NCI-H2081 treated with DMSO at 0.1 percent for 48 hours (cell line): ENCODE measurements at regions not wholly inside any gene's neighbourhood (a gene's known extent, or its start where the extent isn't known, plus 50 kb on each side); places are given as distances from the start of the nearest gene placed in this dataset.
"Not testable (repeated sequence)": the region's sequence is repeated elsewhere in the genome, so short reads cannot be mapped to it uniquely, and the experiment has no call there.

ENCODE experiments used
- DNase-seq: peaks from one replicate; lab custom pipeline; 2025; lab: John Stamatoyannopoulos, UW

DNA sequence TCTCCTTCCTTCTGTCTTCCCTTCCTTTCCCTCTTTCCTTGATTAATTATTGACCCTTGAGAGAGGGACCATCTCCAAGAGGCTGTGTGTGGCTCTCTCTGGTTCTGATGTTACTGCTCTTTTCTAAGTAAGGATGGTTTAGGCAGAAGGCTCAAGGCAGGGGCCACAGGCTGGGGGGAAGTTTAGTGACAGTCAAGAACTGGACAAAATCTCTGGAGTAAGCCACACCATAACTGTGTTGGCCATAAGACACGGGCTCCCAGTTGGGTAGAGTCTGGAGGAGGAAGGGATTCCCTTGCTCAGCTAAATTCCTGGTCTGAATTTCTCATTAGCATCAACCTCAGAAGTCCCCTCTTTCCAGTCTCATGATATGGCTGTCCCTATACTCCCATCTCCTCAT, 74.7 kb downstream of the BUD13 start:
- no peak for DNase-seq

DNA sequence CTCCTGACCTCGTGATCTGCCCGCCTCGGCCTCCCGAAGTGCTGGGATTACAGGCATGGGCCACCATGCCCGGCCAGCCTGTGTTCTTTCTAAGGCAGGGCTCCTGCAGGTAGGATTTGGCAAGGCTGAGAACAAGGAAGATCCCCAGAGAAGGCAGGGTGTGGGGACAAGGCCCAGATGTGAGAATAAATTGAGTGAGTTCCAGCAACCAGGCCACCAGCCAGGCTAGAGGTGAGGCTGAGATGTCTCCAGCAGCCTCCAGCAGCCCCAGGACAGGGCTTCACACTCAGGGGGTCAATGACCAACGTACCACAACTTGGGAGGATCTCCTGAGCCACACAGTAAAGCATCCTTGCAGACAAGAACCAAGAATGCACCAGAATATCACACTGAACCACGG, 75.1 kb downstream of the BUD13 start:
- no peak for DNase-seq

DNA sequence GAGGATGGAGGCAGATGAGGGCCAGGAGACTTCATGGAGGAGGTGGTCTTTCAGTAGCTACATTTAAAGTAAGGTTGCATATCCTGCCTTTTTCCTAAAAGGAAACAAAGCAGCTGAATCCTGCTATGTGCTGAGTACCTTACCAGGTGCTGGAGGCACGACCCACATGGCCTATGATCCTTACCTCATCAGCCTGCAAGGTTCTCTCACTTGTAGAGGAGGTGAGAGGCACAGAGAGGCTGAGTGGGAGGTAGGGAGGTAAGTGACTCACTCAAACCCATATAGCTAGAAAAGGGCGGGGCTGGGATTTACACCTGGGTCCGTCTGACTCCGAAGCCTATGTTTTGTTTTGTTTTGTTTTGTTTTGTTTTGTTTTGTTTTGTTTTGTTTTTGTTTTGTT, 75.8 kb downstream of the BUD13 start:
- no peak for DNase-seq

DNA sequence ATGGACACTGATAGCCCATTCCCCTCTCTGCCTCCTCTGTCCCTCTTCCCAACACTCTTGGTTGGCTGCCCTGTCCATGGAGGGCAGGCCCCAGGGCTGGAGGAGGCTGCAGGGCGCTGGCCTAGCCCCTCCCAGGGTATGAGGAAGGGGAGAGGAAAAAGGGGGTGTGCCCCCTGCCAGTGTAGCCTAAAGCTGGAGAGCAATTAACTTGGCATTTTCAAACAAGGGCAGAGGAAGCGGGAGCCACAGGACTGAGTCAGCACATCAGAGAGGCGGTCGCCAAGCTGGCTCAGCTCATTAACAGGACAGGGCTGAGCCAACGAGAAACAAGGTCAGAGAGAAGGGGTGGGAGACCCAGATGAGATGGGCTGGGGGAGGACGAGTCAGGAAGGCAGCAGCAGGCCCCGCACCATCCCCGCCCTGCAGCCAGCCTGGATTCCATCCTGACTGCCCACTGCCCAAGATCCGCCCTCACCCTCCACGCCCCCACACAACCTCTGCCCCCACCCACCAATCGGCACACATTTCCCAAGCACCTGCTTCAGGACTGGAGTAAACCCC, 76.3 kb downstream of the BUD13 start:
- no peak for DNase-seq

DNA sequence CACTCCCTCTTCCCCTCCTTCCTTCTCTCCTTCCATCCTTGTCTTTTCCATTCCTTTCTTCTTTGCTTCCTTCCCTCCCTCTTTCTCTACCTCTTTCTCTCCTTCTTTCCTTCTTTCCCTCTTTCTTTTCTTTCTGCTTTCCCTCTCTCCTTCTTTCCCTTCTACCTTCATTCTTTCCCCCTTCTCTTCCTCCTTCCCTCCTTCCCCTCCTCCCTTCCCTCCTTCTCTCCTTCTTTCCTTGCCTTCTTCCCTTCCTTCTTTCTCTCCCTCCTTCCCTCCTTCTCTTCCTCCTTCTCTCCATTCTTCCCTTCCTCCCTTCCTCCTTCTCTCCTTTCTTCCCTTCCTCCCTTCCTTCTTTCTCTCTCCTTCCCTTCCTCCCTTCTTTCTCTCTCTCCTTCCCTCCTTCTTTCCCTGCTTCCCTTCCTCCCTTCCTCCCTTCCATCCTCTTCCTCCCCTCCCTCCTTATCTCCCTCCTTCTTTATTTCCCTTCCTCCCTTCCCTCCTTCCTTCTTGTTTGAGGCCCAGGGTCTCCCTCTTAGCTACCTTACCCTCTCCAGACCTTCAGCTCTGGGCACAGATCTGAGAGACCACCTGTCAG, 77.0 kb downstream of the BUD13 start:
- no peak for DNase-seq

DNA sequence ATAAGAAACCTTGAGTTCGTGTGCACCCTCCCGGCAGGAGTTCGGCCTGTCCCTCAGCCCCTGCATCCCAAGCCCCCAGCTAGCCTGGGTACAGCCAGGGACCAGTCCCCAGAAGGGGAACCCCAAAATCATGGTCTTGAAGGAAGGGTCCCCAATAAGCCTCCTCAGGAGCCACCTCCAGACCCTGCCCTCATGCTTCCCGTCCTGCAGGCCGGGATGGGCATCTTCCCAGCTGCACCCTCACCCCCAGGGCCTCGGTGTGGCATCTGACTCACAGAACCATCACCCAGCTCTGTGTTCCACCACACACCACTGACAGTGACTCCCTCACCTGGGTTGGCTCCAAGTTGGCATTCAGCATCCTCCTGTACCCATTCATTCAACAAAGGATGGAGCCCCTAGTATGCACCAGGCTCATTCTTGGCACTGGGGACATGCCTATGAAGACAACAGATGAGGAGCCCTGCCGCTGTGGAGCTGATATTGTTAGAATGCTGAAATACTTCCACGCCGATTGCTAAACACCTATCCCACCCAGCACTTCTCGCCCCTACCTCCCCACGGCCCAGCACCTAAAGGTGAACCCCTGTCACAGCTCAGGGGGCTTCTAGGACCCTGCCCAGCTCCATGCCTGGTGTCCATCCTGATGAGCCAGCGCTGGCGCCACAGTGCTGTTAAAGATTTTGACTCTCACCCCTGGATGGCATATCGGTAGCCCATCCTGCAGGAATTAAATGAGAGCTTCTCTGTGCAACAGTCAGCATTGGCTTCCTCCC, 77.8 kb downstream of the BUD13 start:
- DNase-seq: no peak

DNA sequence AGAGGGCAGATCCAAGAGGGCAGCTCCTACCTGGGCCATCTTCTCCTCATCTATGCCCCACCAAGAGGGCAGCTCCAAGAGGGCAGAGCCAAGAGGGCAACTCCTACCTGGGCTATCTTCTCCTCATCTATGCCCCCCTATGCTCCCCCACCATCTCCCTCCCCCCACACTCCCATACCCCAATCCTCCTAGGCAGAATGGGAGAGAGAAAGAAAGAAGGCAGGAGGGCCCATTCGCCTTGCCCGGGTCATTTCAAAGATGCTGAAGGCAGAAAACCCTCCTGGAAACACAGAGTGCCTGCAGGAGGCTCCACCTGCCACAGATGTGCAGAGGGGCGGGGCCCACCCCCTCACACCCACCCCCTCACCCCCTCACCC, 78.5 kb downstream of the BUD13 start:
- DNase-seq: no peak

DNA sequence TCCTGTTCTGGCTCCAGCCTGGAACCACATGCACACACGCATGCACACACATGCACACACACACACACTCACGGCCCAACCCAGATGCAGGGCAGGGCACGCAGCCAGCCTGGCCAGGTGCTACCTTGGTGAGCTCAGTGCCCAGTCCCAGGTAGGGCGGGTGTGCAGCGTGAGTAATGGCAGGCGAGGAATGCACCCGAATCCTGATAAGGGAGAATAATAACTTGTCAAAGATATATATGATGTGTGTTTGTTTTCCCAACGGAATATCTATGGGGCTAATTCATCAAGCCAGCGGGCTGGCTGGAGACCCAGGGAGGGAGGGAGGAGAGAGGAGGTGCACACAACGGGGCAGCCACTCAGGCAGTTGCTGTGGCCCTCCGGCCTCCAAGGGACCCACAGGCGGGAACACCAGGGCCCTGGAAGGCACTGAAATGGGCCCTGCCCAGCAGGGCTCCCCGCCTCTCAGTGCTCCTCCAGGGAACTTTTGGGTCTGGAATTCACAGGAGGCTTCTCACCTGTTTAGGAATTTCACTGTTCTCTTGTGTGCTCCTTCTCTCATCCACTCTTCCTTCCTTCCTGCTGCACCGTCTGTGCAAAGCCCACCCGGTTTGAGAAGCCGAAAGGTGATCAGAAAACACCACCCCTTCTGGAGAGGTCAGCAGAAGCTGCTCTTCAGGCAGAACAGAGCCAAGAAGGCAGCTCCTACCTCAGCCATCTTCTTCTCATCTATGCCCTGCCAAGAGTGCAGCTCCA, 79.0 kb downstream of the BUD13 start:
- no peak for DNase-seq

DNA sequence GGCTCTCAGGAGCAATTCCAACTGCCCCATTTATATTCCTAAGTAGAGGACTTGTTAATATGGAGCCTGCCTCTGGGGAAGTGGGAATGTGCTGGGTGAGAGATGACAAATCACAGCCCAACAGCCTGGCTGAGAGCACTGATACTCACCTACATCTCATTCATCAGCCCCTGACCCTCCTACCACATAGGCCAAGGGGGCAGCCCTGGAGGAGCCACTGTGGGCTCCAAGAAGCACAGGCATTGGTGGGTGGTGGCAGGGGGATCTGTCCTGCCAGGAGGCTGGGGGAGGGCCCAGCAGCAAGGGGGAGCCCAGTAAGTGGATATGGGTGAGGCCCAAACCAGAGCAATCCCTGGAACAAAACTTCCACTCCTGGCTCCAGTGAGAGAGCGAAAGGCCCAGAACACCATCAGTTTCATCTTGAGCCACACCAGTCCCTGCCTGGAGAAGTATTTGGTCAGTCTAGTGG, 79.7 kb downstream of the BUD13 start:
- DNase-seq: no peak

DNA sequence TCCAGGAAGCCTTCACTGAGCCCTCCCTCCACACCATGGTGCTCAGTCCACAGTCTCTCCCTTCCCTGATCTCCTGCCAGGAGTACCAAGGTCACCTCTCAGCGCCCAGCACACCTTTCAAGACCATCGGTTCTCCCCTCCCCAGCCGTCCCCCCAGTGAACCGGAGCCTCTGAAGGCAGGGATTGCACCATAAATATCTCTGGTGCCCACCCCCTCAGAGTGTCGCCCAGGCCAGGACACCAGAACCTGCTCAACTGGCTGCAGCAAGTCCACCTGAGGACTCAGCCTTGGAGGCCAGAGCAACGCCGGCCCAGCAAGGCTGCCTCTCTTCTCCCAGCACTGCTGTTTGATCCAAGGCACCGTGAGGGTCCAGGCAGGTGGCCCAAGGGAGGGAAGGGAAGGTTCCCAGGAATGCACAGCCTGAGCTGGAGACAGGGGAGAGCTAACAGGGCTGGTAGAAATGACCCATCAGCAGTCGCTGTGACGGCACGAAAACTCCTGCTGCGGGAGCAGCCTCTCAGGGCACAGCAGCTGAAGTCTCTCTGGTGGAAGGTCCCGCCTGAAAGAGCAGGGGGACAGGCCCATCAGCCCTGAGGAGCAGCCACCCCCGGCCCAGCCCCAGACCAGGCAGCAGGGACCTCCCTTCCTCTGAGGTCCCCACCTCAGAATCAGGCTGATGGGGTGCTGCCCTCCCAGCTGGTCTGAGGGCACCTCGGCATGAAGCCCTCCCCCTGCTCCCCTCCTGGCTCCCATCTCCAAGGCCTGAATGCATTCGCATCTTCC, 80.3 kb downstream of the BUD13 start:
- DNase-seq: no peak

DNA sequence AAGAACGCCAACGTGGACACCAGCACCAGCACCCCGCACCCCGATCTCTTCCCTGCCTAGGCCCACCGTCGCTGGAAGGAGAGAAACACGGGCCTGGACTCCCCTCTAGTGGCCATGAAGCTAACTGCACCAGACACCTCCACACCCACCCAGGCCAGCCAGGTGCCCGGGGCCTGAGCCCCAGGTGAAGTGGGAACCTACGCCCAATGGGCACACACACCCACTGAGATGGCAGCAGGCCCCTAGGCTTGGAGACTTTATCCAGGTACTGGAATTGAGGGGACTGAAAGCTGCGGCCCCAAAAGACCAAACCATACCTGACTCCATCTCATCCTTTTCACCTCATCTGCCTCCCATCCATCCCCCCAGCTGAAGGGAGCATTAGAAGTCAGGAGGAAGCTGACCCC, 81.0 kb downstream of the BUD13 start:
- DNase-seq: no peak

DNA sequence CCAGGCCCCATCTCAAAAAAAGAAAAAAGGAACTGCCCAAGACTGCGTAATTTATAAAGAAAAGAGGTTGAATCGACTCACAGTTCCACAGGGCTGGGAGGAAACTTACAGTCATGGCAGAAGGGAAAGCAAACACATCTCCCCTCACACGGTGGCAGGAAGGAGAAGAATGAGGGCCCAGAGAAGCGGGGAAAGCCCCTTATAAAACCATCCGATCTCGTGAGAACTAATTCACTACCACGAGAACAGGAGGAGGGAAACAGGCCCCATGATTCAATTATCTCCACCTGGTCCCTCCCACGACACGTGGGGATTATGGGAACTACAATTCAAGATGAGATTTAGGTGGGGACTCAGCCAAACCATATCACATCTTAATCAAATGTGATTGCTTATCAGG, 82.2 kb downstream of the BUD13 start:
- no peak for DNase-seq

DNA sequence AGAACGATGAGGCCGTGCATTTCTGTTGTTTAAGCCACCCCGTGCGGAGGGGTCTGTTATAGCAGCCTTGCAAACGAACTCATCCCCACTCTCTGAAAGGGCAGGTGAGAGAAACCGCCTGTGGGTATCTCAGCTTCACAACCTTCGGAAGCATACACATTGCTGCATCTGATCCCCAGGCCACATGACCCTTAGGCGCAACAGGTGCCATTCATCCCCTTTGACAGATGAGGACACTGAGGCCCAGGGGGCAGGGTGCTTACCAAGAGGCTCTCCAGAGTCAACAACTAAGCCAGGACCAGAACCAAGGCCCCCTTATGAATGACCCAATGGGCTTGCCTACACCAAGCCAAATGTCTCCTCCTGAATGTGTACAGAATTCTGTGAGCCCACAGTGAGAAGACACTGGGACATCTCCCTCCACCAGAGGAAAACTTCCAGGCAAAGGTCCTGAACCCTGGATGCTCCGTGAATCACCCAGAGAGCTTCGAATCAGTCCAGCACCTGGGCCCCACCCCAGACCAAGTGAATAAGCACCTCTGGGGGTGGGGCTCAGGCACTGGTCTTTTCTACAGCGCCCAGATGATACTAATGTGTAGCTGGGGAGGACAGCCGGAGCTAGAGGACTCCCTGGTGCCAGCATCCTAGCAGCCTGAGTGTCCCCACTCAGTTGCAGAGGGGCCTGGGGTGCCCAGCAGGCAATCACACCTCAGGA, 83.2 kb downstream of the BUD13 start:
- DNase-seq: no peak

DNA sequence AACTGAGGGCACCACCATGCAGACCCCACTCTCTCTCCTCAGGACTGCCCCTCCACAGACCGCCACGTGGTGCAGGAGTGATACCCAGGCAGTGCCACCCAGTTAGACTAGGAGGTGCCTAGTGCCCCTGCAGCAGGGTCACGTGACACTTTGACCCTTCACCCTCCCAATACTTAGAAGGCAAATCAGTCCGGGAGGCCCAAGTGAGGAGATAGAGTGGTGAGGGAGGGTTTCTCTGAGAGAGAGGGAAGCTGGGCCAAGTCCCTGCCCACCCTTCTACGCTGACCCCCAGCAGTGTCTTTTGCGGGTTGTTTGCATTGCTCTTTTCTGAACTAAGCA, 84.6 kb downstream of the BUD13 start:
- no peak for DNase-seq

DNA sequence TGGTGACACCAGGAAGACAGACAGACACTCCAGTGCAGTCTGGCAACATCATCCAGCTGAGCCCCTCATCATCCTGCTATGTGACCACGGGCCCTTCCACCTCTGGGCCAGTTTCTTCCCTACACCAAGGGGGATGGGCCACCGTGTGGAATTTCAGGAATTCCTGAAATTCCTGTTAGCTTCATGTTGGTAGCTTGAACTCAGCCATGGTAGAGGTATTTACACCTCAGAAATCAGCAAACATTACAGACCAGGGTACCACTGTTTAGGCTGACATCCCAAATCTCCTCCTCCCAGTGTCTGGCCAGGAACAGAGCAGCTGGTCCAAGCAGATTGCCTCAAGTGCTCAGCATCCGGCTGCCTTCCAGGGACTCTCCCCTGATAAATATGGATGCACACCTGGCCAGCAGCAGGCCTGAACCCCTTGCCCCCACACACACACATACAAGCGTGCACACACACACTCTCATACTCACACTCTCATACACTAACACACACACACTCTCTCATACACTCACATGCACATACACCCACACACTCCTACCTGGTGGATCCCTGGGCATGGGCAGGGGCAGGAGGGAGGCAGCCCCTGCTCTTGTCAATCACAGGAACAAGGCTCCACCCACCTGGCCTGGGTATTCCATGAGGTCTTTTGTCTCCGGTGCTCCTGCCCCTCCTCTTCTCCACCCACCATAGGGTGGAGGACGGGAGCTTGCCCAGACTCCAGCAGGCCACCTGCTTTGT, 85.2 kb downstream of the BUD13 start:
- no peak for DNase-seq

DNA sequence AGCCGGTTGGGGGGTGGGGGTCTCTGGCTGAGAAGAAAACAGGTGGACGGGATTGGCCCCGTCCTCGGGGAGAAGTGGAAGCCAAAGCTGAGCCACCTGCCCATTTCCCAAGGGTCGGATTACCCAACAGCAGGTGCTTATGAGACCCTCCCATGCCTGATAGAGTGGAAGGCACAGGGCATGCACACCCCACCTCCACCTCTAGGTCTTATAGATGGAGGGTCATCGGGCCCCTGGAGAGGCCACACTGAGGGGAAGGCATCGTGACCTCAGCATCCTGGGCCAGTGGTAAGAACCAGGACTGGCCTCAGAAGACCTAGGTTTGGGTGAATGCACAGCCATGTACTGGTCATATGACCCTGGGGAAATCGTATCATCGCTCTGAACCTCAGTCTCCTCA, 85.9 kb downstream of the BUD13 start:
- DNase-seq: no peak

DNA sequence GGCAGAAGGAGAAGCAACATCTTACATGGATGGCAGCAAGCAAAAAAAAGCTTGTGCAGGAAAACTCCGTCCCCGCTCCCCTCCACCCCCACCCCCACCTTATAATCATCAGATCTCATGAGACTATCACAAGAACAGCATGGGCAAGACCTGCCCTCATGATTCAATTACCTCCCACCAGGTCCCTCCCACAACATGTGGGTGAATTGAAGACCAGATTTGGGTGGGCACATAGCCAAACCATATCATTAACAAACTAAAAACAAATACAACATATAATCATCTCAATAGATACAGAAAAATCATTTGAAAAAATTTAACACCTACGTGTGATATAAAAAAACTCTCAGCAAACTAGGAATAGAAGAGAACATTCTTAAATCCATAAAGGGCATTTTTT, 88.8 kb downstream of the BUD13 start:
- no peak for DNase-seq

DNA sequence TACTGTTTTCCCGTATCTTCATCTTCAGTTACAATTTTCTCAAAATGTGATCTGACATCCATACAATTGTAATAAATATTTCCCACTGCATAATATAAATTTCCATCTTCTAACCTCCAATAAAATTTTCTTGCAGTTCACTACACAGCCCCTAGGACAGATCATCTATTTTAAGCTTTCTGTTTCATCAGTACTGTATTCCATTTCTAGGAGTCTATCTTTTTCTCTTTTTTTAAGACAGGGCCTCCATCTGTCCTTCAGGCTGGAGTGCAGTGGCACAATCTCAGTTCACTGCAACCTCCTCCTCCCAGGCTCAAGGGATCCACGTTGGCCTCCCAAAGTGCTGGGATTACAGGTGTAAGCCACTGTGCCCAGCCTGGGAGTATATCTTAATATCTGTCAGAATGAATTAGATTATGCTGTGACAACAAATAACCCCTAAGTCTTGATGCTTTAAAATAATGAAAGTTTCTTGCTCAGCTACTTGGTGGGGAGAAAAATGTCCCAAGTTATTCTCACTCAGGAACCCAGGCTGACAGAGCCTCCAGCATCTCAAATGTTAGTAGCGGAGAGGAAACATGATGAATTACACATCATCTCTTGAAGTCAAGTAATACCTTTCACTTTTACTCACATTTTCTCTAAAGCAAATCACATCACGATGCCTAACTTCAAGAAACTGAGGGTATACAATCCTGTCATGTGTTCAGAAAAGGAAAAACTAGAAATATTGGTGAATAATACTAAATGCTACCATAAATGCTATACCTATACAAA, 92.2 kb downstream of the BUD13 start:
- no peak for DNase-seq

DNA sequence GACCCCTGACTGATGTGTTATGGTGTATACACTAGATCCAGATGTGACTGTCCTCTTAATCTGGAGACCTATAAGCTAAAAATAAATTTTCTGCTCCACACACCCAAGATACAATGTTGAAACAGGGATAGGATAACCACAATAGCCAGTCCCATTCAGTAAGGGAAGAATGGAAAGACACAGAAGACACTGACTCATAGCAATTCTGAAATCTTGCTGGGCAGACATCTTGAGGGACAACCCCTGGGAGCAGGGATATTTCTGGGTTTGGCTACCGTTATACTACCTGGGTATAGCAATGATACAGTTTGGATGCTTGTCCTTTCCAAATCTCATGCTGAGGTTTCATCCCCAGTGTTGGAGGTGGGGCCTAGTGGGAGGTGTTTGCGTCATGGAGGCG, 93.9 kb downstream of the BUD13 start:
- DNase-seq: no peak

DNA sequence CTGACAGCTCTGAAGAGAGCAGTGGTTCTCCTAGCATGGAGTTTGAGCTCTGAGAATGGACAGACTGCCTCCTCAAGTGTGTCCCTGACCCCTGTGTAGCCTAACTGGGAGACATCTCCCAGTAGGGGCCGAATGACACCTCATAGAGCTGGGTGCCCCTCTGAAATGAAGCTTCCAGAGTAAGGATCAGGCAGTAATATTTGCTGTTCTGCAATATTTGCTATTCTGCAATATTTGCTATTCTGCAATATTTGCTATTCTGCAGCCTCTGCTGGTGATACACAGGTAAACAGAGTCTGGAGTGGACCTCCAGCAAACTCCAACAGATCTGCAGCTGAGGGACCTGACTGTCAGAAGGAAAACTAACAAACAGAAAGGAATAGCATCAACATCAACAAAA, 105.5 kb downstream of the BUD13 start:
- DNase-seq: not testable (repeated sequence)
